ENCODE measurements at regions not wholly inside any gene's neighbourhood (a gene's known extent, or its start where the extent isn't known, plus 50 kb on each side); places are given as distances from the start of the nearest gene placed in this dataset.

GRCh38 chr5:156043351-156043750 lies 283.6 kb upstream of the SGCD start:
- TF ChIP-seq, protein P1, sequence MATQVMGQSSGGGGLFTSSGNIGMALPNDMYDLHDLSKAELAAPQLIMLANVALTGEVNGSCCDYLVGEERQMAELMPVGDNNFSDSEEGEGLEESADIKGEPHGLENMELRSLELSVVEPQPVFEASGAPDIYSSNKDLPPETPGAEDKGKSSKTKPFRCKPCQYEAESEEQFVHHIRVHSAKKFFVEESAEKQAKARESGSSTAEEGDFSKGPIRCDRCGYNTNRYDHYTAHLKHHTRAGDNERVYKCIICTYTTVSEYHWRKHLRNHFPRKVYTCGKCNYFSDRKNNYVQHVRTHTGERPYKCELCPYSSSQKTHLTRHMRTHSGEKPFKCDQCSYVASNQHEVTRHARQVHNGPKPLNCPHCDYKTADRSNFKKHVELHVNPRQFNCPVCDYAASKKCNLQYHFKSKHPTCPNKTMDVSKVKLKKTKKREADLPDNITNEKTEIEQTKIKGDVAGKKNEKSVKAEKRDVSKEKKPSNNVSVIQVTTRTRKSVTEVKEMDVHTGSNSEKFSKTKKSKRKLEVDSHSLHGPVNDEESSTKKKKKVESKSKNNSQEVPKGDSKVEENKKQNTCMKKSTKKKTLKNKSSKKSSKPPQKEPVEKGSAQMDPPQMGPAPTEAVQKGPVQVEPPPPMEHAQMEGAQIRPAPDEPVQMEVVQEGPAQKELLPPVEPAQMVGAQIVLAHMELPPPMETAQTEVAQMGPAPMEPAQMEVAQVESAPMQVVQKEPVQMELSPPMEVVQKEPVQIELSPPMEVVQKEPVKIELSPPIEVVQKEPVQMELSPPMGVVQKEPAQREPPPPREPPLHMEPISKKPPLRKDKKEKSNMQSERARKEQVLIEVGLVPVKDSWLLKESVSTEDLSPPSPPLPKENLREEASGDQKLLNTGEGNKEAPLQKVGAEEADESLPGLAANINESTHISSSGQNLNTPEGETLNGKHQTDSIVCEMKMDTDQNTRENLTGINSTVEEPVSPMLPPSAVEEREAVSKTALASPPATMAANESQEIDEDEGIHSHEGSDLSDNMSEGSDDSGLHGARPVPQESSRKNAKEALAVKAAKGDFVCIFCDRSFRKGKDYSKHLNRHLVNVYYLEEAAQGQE (IDR thresholded peaks at IDR 0.05; ENCODE audit: borderline replicate concordance): no peak
- TF ChIP-seq, protein P1 (CRISPR knock-in tag; IDR thresholded peaks at IDR 0.05; ENCODE audit: low read depth): no peak
- no peak for TF ChIP-seq CTCF (IDR thresholded peaks at IDR 0.05 in 2 of 3, conservative IDR thresholded peaks at IDR 0.05 in 1 of 3; ENCODE audit: insufficient read depth in 2 of 3, low read depth in 1 of 3, low read length in 3 of 3)
